SK-N-SH (cell line): ENCODE measurements at regions not wholly inside any gene's neighbourhood (a gene's known extent, or its start where the extent isn't known, plus 50 kb on each side); places are given as distances from the start of the nearest gene placed in this dataset.

Source experiments
- CTCF ChIA-PET: fragments of 300-600, 350-600 bp; formaldehyde crosslinking; extraction: SDS; loops from one replicate; lab custom pipeline; 2021; lab: Yijun Ruan, JAX
- POLR2A ChIA-PET: fragments of 350-600 bp; sonication (Branson Sonifier 250); formaldehyde crosslinking; extraction: SDS; loops from one replicate; lab custom pipeline; 2020; ENCODE audit warnings: antibody characterized with exemption, inconsistent platforms; lab: Yijun Ruan, JAX
- DNase-seq: peaks from one replicate; pipeline ENCODE4 v3.0.0; 2012
- H2AFZ ChIP-seq: fragments of 200-600 bp; sonication (generic); 2 replicates; pipeline ENCODE4 v1.8.1; 2016; ENCODE audit warnings: antibody characterized with exemption, mild to moderate bottlenecking, low read depth
- H3F3A ChIP-seq: fragments of 200-600 bp; sonication (generic); replicated peaks from 2 replicates; pipeline ENCODE3; 2016; ENCODE audit warnings: antibody characterized with exemption, mild to moderate bottlenecking; ENCODE audit not compliant: insufficient read depth
- H3K27ac ChIP-seq, 2 experiments: fragments of 200-500 bp in 1 of 2; fragments of 200-600 bp in 1 of 2; sonication (Bioruptor generic) in 1 of 2; sonication (generic), shearing (Covaris generic) in 1 of 2; 2 replicates each; pipeline versions ENCODE4 v1.5.1 to v1.6.1; 2014 to 2016; ENCODE audit warnings: low read depth in 2 of 2, inconsistent platforms in 1 of 2, low read length in 1 of 2, mild to moderate bottlenecking in 1 of 2, mixed read lengths in 1 of 2
- H3K27me3 ChIP-seq: fragments of 200-600 bp; sonication (generic), shearing (Covaris generic); 2 replicates; pipeline ENCODE4 v1.6.1; 2016; ENCODE audit warnings: mixed run types; ENCODE audit not compliant: insufficient read depth
- H3K36me3 ChIP-seq, 2 experiments: fragments of 200-500 bp in 1 of 2; fragments of 200-600 bp in 1 of 2; sonication (Bioruptor generic) in 1 of 2; sonication (generic) in 1 of 2; replicated peaks in 1 of 2; 2 replicates each; pipeline versions ENCODE3 to v1.5.1; 2014 to 2016; ENCODE audit warnings: low read length in 1 of 2, mild to moderate bottlenecking in 1 of 2; ENCODE audit not compliant: insufficient read depth in 2 of 2, control insufficient read depth in 1 of 2
- H3K4me1 ChIP-seq, 2 experiments: fragments of 200-500 bp in 1 of 2; fragments of 200-600 bp in 1 of 2; sonication (Bioruptor generic) in 1 of 2; sonication (generic), shearing (Covaris generic) in 1 of 2; 2 replicates each; pipeline versions ENCODE4 v1.5.1 to v1.6.1; 2014 to 2016; ENCODE audit warnings: low read depth in 1 of 2, low read length in 1 of 2, mixed run types in 1 of 2; ENCODE audit not compliant: insufficient read depth in 2 of 2, control insufficient read depth in 1 of 2
- H3K4me2 ChIP-seq: fragments of 200-600 bp; sonication (generic), shearing (Covaris generic); 2 replicates; pipeline ENCODE4 v1.6.1; 2017; ENCODE audit warnings: mixed run types
- H3K4me3 ChIP-seq, 2 experiments: fragments of 200-500 bp in 1 of 2; fragments of 200-600 bp in 1 of 2; sonication (Bioruptor generic) in 1 of 2; sonication (generic), shearing (Covaris generic) in 1 of 2; 2 replicates each; pipeline versions ENCODE4 v1.5.1 to v1.8.1; 2014 to 2016; ENCODE audit warnings: low read depth in 2 of 2, inconsistent platforms in 1 of 2, low read length in 1 of 2, mild to moderate bottlenecking in 1 of 2, mixed read lengths in 1 of 2, moderate library complexity in 1 of 2
- H3K79me2 ChIP-seq: fragments of 200-600 bp; sonication (generic); 2 replicates; pipeline ENCODE4 v1.8.1; 2017; ENCODE audit warnings: mild to moderate bottlenecking; ENCODE audit not compliant: insufficient read depth
- H3K9ac ChIP-seq: fragments of 200-600 bp; sonication (generic); 2 replicates; pipeline ENCODE4 v1.6.1; 2017; ENCODE audit warnings: mixed run types
- H3K9me2 ChIP-seq: fragments of 200-600 bp; sonication (generic); 2 replicates; pipeline ENCODE4 v1.6.1; 2017; ENCODE audit warnings: mixed run types
- H3K9me3 ChIP-seq: fragments of 200-600 bp; sonication (generic); 2 replicates; pipeline ENCODE4 v1.6.1; 2017; ENCODE audit warnings: mixed run types, mild to moderate bottlenecking, moderate library complexity
- H4K20me1 ChIP-seq: fragments of 200-600 bp; sonication (generic); 2 replicates; pipeline ENCODE4 v1.6.1; 2017; ENCODE audit warnings: mild to moderate bottlenecking, mixed run types; ENCODE audit not compliant: insufficient read depth
- CHD2 ChIP-seq: fragments of 150-350 bp; IDR thresholded peaks from 2 replicates; pipeline ENCODE4 v1.6.1; 2018; ENCODE audit warnings: low read length; ENCODE audit not compliant: partially characterized antibody
- ELF1 ChIP-seq: IDR thresholded peaks from 2 replicates; pipeline ENCODE4 v1.4.0; 2012
- EP300 ChIP-seq, 2 experiments: IDR thresholded peaks; 2 replicates each; pipeline versions ENCODE4 v1.4.0 to v1.6.1; 2012; ENCODE audit warnings: borderline replicate concordance in 1 of 2, low read depth in 1 of 2, low read length in 1 of 2
- FOXJ3 ChIP-seq: sonication (generic); formaldehyde crosslinking; IDR thresholded peaks from 2 replicates; pipeline ENCODE4 v1.5.1; 2020; ENCODE audit warnings: mild to moderate bottlenecking, missing genetic modification reagents
- FOXM1 ChIP-seq: IDR thresholded peaks from 2 replicates; pipeline ENCODE4 v1.4.0; 2012; ENCODE audit warnings: low read depth, mild to moderate bottlenecking
- GATA2 ChIP-seq: sonication (generic); formaldehyde crosslinking; IDR thresholded peaks from 2 replicates; pipeline ENCODE4 v1.5.0; 2020; ENCODE audit warnings: mild to moderate bottlenecking, missing genetic modification reagents
- JUND ChIP-seq: IDR thresholded peaks from 2 replicates; pipeline ENCODE4 v1.4.0; 2012
- NRF1 ChIP-seq: IDR thresholded peaks from 2 replicates; pipeline ENCODE4 v1.6.1; 2012; ENCODE audit warnings: low read depth, mild to moderate bottlenecking, low read length
- POLR2AphosphoS5 ChIP-seq: IDR thresholded peaks from 2 replicates; pipeline ENCODE4 v1.6.1; 2012; ENCODE audit warnings: low read depth, low read length
- RCOR1 ChIP-seq: fragments of 150-350 bp; IDR thresholded peaks from 2 replicates; pipeline ENCODE4 v1.6.1; 2017; ENCODE audit warnings: antibody characterized with exemption, low read length
- RXRA ChIP-seq: IDR thresholded peaks from 2 replicates; pipeline ENCODE4 v1.4.0; 2012; ENCODE audit warnings: low read depth, mild to moderate bottlenecking, borderline replicate concordance
- SMC3 ChIP-seq: IDR thresholded peaks from 2 replicates; pipeline ENCODE4 v1.6.1; 2012; ENCODE audit warnings: low read depth, low read length, improper control_type of control experiment
- TCF12 ChIP-seq: IDR thresholded peaks from 2 replicates; pipeline ENCODE4 v1.4.0; 2012
- TEAD4 ChIP-seq: IDR thresholded peaks from 2 replicates; pipeline ENCODE4 v1.4.0; 2012; ENCODE audit warnings: mild to moderate bottlenecking, borderline replicate concordance; ENCODE audit not compliant: insufficient read depth
- YY1 ChIP-seq: IDR thresholded peaks from 2 replicates; pipeline ENCODE4 v1.4.0; 2012; ENCODE audit warnings: low read depth, mild to moderate bottlenecking
- WGBS: methylation state at CpG from one replicate; pipeline ENCODE4 v1.1.6; 2017; ENCODE audit warnings: low lambda C conversion rate; 5-methylcytosine and 5-hydroxymethylcytosine counted together
- TF ChIP-seq, protein P1 (sequence below): IDR thresholded peaks from 2 replicates; pipeline ENCODE4 v1.4.0; 2012; ENCODE audit warnings: low read depth
- TF ChIP-seq, protein P2 (sequence below): IDR thresholded peaks from 2 replicates; pipeline ENCODE4; 2012
- TF ChIP-seq, protein P3 (sequence below): IDR thresholded peaks from 2 replicates; pipeline ENCODE4 v1.6.1; 2012; ENCODE audit warnings: mild to moderate bottlenecking, low read depth, low read length, moderate library complexity
- TF ChIP-seq, protein P4 (sequence below): fragments of 150-350 bp; IDR thresholded peaks from 2 replicates; pipeline ENCODE4 v1.6.1; 2017; ENCODE audit warnings: antibody characterized with exemption, low read length, low read depth, borderline replicate concordance
- TF ChIP-seq, protein P5 (sequence below): fragments of 200-600 bp; sonication (generic); IDR thresholded peaks from 2 replicates; pipeline ENCODE4 v1.6.1; 2017; ENCODE audit warnings: antibody characterized with exemption, mild to moderate bottlenecking, moderate library complexity

DNA sequence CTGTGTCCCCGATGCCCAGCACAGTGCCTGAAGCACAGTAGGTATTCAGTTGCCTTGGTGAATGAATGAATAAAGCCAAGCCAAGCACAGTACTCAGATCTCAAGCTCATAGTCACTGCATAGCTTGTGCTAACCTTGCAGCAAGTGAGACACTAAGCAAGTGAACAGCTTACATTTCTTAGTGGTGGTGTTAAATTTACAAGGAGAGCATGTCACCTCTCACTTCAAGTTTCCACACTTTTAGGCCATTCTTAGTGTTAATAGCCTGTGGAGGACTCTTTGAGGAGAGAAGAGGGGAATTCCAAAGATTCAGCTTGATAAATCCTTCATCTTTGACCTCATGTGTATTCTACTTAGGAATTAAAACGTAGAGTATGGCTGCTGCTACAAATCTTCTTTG lies 104.7 kb downstream of the C9orf152 start:
- TF ChIP-seq, protein P1, sequence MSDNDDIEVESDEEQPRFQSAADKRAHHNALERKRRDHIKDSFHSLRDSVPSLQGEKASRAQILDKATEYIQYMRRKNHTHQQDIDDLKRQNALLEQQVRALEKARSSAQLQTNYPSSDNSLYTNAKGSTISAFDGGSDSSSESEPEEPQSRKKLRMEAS: no peak
- no peak for TF ChIP-seq TEAD4
- no peak for TF ChIP-seq TCF12
- no peak for TF ChIP-seq CHD2
- no peak for TF ChIP-seq FOXM1
- TF ChIP-seq NRF1: no peak
- H3K4me3 ChIP-seq: no peak overlapping the region
- peaks cover 94% of the 10 kb centered on the region for H4K20me1 ChIP-seq
- DNase-seq: no peak
- peaks cover 9 to 27% of the 10 kb centered on the region in 2 experiments for H3K4me1 ChIP-seq
- peaks cover 9% of the 10 kb centered on the region for H3F3A ChIP-seq
- H3K27me3 ChIP-seq: no peaks in the 10 kb centered on the region
- H3K9ac ChIP-seq: no peak overlapping the region
- no peak overlapping the region for H3K4me2 ChIP-seq
- H3K9me2 ChIP-seq: no peaks in the 10 kb centered on the region
- CTCF ChIA-PET: interaction anchor here (1.3 kb wide), 1 partner anchor 81 kb away, joined by 3 read pairs; no protein-coding TSS in a partner anchor
- peaks cover 7 to 14% of the 10 kb centered on the region in 2 experiments for H3K36me3 ChIP-seq
- H2AFZ ChIP-seq: no peak overlapping the region
- H3K9me3 ChIP-seq: no peaks in the 10 kb centered on the region
- WGBS: 90% methylated on average over 2 of the region's 2 CpGs
- H3K79me2 ChIP-seq: peaks cover 99% of the 10 kb centered on the region
- H3K27ac ChIP-seq: peak overlapping the region in 1 of 2 experiments; percentile 42; a peak in 1 of 4 replicates
- POLR2A ChIA-PET: interaction anchor here (0.7 kb wide), 1 partner anchor 1552 kb away, joined by 3 read pairs; no protein-coding TSS in a partner anchor

DNA sequence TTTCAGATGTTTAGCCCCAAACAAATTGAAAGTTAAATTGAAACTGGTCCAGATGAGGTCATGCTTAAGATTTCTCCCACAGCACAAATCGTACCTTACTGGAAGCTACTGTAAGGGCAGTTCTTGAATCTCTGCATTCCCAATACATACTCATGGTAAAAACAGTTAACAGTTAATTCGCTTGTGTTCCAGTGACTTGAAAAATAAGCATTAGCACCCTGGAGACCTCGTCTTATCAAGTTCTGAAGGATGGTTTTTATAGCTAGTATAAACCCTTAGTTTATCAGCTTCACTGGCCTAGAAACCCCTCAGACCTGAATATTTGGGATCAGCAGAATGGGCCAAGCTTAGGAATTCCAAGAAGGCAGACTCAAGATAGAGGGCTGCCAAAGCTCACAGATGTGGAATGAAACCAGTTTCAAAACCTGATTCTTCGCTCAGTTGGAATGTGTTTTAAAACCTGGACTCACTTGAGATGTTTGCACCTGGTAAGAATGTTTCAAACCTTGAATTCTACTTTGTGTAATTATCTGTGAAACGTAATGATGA lies 103.6 kb downstream of the C9orf152 start:
- Histone ChIP-seq H3K4me2 (no peak overlapping the region), H3K9me3 (no peaks in the 10 kb centered on the region), H3K27me3 (no peaks in the 10 kb centered on the region), H3K4me1 (peaks cover 6 to 17% of the 10 kb centered on the region in 2 experiments), H3K79me2 (peaks cover 99% of the 10 kb centered on the region), H3F3A (peaks cover 9% of the 10 kb centered on the region), H3K27ac (peak overlapping the region in 1 of 2 experiments; percentile 64; a peak in 2 of 4 replicates), H3K4me3 (no peak overlapping the region), H4K20me1 (peaks cover 94% of the 10 kb centered on the region), H2AFZ (no peak overlapping the region), H3K36me3 (peaks cover 7 to 19% of the 10 kb centered on the region in 2 experiments), H3K9me2 (no peaks in the 10 kb centered on the region), H3K9ac (no peak overlapping the region)
- WGBS: 87% methylated on average over 5 of the region's 5 CpGs
- TF ChIP-seq, protein P2, sequence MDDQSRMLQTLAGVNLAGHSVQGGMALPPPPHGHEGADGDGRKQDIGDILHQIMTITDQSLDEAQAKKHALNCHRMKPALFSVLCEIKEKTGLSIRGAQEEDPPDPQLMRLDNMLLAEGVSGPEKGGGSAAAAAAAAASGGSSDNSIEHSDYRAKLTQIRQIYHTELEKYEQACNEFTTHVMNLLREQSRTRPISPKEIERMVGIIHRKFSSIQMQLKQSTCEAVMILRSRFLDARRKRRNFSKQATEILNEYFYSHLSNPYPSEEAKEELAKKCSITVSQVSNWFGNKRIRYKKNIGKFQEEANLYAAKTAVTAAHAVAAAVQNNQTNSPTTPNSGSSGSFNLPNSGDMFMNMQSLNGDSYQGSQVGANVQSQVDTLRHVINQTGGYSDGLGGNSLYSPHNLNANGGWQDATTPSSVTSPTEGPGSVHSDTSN: no peak
- no peak for TF ChIP-seq RXRA
- TF ChIP-seq JUND: no peak
- no peak for TF ChIP-seq TEAD4
- TF ChIP-seq TCF12: no peak
- no peak for TF ChIP-seq YY1
- no peak for TF ChIP-seq POLR2AphosphoS5
- TF ChIP-seq FOXJ3 (CRISPR knock-in tag): no peak
- TF ChIP-seq, protein P3, sequence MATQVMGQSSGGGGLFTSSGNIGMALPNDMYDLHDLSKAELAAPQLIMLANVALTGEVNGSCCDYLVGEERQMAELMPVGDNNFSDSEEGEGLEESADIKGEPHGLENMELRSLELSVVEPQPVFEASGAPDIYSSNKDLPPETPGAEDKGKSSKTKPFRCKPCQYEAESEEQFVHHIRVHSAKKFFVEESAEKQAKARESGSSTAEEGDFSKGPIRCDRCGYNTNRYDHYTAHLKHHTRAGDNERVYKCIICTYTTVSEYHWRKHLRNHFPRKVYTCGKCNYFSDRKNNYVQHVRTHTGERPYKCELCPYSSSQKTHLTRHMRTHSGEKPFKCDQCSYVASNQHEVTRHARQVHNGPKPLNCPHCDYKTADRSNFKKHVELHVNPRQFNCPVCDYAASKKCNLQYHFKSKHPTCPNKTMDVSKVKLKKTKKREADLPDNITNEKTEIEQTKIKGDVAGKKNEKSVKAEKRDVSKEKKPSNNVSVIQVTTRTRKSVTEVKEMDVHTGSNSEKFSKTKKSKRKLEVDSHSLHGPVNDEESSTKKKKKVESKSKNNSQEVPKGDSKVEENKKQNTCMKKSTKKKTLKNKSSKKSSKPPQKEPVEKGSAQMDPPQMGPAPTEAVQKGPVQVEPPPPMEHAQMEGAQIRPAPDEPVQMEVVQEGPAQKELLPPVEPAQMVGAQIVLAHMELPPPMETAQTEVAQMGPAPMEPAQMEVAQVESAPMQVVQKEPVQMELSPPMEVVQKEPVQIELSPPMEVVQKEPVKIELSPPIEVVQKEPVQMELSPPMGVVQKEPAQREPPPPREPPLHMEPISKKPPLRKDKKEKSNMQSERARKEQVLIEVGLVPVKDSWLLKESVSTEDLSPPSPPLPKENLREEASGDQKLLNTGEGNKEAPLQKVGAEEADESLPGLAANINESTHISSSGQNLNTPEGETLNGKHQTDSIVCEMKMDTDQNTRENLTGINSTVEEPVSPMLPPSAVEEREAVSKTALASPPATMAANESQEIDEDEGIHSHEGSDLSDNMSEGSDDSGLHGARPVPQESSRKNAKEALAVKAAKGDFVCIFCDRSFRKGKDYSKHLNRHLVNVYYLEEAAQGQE: no peak
- TF ChIP-seq, protein P4, sequence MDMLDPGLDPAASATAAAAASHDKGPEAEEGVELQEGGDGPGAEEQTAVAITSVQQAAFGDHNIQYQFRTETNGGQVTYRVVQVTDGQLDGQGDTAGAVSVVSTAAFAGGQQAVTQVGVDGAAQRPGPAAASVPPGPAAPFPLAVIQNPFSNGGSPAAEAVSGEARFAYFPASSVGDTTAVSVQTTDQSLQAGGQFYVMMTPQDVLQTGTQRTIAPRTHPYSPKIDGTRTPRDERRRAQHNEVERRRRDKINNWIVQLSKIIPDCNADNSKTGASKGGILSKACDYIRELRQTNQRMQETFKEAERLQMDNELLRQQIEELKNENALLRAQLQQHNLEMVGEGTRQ: no peak
- TF ChIP-seq, protein P1: no peak
- TF ChIP-seq GATA2 (CRISPR knock-in tag): no peak
- TF ChIP-seq ELF1: no peak
- TF ChIP-seq SMC3: no peak
- no peak for TF ChIP-seq EP300 (IDR thresholded peaks at IDR 0.05; ENCODE audit: borderline replicate concordance in 1 of 2, low read depth in 1 of 2, low read length in 1 of 2)
- TF ChIP-seq, protein P5, sequence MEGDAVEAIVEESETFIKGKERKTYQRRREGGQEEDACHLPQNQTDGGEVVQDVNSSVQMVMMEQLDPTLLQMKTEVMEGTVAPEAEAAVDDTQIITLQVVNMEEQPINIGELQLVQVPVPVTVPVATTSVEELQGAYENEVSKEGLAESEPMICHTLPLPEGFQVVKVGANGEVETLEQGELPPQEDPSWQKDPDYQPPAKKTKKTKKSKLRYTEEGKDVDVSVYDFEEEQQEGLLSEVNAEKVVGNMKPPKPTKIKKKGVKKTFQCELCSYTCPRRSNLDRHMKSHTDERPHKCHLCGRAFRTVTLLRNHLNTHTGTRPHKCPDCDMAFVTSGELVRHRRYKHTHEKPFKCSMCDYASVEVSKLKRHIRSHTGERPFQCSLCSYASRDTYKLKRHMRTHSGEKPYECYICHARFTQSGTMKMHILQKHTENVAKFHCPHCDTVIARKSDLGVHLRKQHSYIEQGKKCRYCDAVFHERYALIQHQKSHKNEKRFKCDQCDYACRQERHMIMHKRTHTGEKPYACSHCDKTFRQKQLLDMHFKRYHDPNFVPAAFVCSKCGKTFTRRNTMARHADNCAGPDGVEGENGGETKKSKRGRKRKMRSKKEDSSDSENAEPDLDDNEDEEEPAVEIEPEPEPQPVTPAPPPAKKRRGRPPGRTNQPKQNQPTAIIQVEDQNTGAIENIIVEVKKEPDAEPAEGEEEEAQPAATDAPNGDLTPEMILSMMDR: no peak
- TF ChIP-seq FOXM1: no peak
- TF ChIP-seq RCOR1: no peak
- CTCF ChIA-PET: interaction anchor here (1.2 to 1.4 kb wide), 3 partner anchors 9 to 201 kb away, joined by 3 to 5 read pairs (median 4); no protein-coding TSS in a partner anchor
- DNase-seq: no peak
- POLR2A ChIA-PET: no interaction called here
